HL-60 (cell line): ENCODE measurements at regions not wholly inside any gene's neighbourhood (a gene's known extent, or its start where the extent isn't known, plus 50 kb on each side); places are given as distances from the start of the nearest gene placed in this dataset.

Source experiments
- CTCF ChIP-seq: IDR thresholded peaks from one replicate; pipeline ENCODE4 v1.5.1; 2011; ENCODE audit warnings: low read length, control low read depth, inconsistent platforms; ENCODE audit not compliant: insufficient read depth
- GABPA ChIP-seq: IDR thresholded peaks from 2 replicates; pipeline ENCODE4 v1.6.1; 2012; ENCODE audit warnings: low read depth
- POLR2AphosphoS5 ChIP-seq: IDR thresholded peaks from 2 replicates; pipeline ENCODE4 v1.6.1; 2012; ENCODE audit warnings: low read depth
- REST ChIP-seq: IDR thresholded peaks from 2 replicates; pipeline ENCODE4 v1.6.1; 2012; ENCODE audit warnings: low read depth; ENCODE audit not compliant: insufficient replicate concordance
- SPI1 ChIP-seq: IDR thresholded peaks from 2 replicates; pipeline ENCODE4 v1.6.1; 2012; ENCODE audit warnings: low read depth, mild to moderate bottlenecking, borderline replicate concordance

GRCh38 chr13:40058757-40059236, 403.3 kb downstream of the COG6 start:
- TF ChIP-seq POLR2AphosphoS5 (no peak), CTCF (no peak), REST (no peak), GABPA (no peak), SPI1 (no peak)
